ENCODE measurements at regions not wholly inside any gene's neighbourhood (a gene's known extent, or its start where the extent isn't known, plus 50 kb on each side); places are given as distances from the start of the nearest gene placed in this dataset.

- TF ChIP-seq, protein P1, sequence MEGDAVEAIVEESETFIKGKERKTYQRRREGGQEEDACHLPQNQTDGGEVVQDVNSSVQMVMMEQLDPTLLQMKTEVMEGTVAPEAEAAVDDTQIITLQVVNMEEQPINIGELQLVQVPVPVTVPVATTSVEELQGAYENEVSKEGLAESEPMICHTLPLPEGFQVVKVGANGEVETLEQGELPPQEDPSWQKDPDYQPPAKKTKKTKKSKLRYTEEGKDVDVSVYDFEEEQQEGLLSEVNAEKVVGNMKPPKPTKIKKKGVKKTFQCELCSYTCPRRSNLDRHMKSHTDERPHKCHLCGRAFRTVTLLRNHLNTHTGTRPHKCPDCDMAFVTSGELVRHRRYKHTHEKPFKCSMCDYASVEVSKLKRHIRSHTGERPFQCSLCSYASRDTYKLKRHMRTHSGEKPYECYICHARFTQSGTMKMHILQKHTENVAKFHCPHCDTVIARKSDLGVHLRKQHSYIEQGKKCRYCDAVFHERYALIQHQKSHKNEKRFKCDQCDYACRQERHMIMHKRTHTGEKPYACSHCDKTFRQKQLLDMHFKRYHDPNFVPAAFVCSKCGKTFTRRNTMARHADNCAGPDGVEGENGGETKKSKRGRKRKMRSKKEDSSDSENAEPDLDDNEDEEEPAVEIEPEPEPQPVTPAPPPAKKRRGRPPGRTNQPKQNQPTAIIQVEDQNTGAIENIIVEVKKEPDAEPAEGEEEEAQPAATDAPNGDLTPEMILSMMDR (IDR thresholded peaks at IDR 0.05): no peak
- TF ChIP-seq POLR2A (IDR thresholded peaks at IDR 0.05): no peak
- WGBS, 2 donors: 82 to 90% methylated on average over 10 of the region's 10 CpGs
- intact Hi-C loops (cut with DNase I; ENCODE audit: low total_unique reads): no loop called here
- no peak overlapping the region for H3K4me3 ChIP-seq (ENCODE audit: low read depth, poor library complexity, severe bottlenecking)
- DNase-seq (ENCODE audit: low spot score in 2 of 2): peak in 1 of 2 donors; percentile 40
Measured at GRCh38 chr10:131698232-131698631, 202.6 kb upstream of the PPP2R2D start.

DNA sequence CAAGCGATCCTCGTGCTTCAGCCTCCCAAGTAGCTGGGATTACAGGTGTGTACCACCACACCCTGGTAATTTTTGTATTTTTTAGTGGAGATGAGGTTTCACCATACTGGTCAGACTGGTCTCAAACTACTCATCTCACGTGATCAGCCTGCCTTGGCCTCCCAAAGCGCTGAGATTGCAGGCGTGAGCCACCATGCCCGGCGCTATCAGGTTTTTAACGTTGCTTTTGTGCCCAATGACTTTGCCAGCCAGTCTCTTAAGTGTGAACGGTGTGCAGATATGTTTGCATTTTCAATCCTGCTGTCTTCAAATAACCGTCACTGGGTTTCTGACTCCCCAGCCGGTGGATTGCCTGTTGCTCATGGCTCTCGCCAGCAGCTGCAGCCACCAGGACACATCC lies 201.8 kb upstream of the PPP2R2D start:
- DNase-seq (ENCODE audit: low spot score in 2 of 2): peak in 1 of 2 donors; percentile 65

GRCh38 chr10:131700032-131700431 lies 200.8 kb upstream of the PPP2R2D start:
- peak in 1 of 2 donors; percentile 77 for DNase-seq (ENCODE audit: low spot score in 2 of 2)
- WGBS, 2 donors: 58 to 63% methylated on average over 7 of the region's 7 CpGs
- intact Hi-C loops (cut with DNase I; ENCODE audit: low total_unique reads): no loop called here
- no peak for TF ChIP-seq POLR2A (IDR thresholded peaks at IDR 0.05)
- TF ChIP-seq, protein P1 (IDR thresholded peaks at IDR 0.05): no peak
- no peak overlapping the region for H3K4me3 ChIP-seq (ENCODE audit: low read depth, poor library complexity, severe bottlenecking)

More for the DNA sequence above, 201.8 kb upstream of the PPP2R2D start:
- 59 to 61% methylated on average over 12 of the region's 12 CpGs for WGBS, 2 donors
- TF ChIP-seq, protein P1 (IDR thresholded peaks at IDR 0.05): no peak
- TF ChIP-seq POLR2A (IDR thresholded peaks at IDR 0.05): no peak
- intact Hi-C loops (cut with DNase I; ENCODE audit: low total_unique reads): no loop called here
- no peak overlapping the region for H3K4me3 ChIP-seq (ENCODE audit: low read depth, poor library complexity, severe bottlenecking)

GRCh38 chr10:131700506-131700905 lies 200.3 kb upstream of the PPP2R2D start:
- WGBS, 2 donors: 76 to 79% methylated on average over 10 of the region's 10 CpGs
- no peak for TF ChIP-seq POLR2A (IDR thresholded peaks at IDR 0.05)
- TF ChIP-seq, protein P1 (IDR thresholded peaks at IDR 0.05): no peak
- intact Hi-C loops (cut with DNase I; ENCODE audit: low total_unique reads): no loop called here

DNA sequence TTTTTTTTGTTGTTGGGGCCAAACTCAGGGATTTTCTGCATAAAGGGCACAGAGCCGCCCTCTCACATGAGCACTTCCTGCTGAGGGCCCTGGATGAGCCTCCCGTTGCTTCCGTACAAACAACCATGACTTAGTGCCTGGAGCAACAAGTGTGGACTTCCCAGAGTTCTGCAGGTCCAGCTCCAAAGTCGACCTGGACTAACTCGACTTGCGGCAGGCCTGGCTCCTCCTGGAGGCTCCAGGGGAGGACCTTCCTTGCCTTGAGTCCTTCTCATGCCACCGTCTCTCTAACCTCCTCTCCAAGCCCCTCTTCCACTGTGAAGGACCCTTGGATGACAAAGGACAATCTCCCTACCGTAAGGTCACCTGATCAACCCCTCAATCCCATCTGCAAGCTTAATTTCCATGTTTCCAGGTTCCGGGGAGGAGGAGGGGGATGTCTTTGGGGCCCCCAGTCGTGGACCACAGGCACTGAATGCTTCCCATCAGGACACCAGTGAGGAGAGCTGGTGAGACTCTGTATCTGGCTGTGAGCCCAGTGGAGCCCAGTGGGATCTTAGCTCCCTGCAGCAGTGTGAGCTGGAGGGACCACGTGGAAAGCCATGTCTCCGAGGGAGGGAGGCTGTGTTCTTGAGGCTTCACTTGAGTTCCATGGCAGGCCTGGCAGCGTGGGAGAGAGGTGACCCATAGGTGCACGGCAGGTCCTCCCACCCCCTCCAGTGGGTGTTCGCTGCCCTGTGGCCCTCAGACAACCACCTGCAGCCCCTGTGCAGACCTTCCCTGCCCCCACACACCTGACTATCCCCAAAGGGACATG lies 199.5 kb upstream of the PPP2R2D start:
- DNase-seq (ENCODE audit: low spot score in 2 of 2): peak in 1 of 2 donors; percentile 68
- H3K4me3 ChIP-seq (ENCODE audit: low read depth, poor library complexity, severe bottlenecking): no peak overlapping the region
- intact Hi-C loops (cut with DNase I; ENCODE audit: low total_unique reads): no loop called here
- TF ChIP-seq, protein P1 (IDR thresholded peaks at IDR 0.05): no peak
- no peak for TF ChIP-seq POLR2A (IDR thresholded peaks at IDR 0.05)
- 77 to 86% methylated on average over 14 to 15 of the region's 15 CpGs for WGBS, 2 donors

More at GRCh38 chr10:131700506-131700905, 200.3 kb upstream of the PPP2R2D start:
- DNase-seq (ENCODE audit: low spot score in 2 of 2): peak in 1 of 2 donors; percentile 53
- no peak overlapping the region for H3K4me3 ChIP-seq (ENCODE audit: low read depth, poor library complexity, severe bottlenecking)
